Transverse colon (tissue), 3 donors: ENCODE measurements at regions not wholly inside any gene's neighbourhood (a gene's known extent, or its start where the extent isn't known, plus 50 kb on each side); places are given as distances from the start of the nearest gene placed in this dataset.

Experiments used
- CTCF ChIP-seq, 5 experiments: fragments of 200-600 bp in 3 of 5; fragments of 450-650 bp in 2 of 5; sonication (generic) in 3 of 5; IDR thresholded peaks; 1 replicate in 2 of 5; 2 replicates in 3 of 5; pipeline ENCODE4 v1.5.1; 2016 to 2017; ENCODE audit warnings: antibody characterized with exemption in 5 of 5, inconsistent platforms in 3 of 5, mild to moderate bottlenecking in 2 of 5, moderate library complexity in 1 of 5
- EP300 ChIP-seq: sonication (generic); formaldehyde crosslinking; IDR thresholded peaks from one replicate; pipeline ENCODE4 v1.6.1; 2017; ENCODE audit warnings: antibody characterized with exemption, low read depth
- POLR2A ChIP-seq: fragments of 450-650 bp; IDR thresholded peaks from one replicate; pipeline ENCODE4 v1.6.1; 2016; ENCODE audit warnings: antibody characterized with exemption, mild to moderate bottlenecking, moderate library complexity

- TF ChIP-seq CTCF (IDR thresholded peaks at IDR 0.05) = no peak
- TF ChIP-seq EP300 = no peak
- TF ChIP-seq POLR2A = no peak
Measured at GRCh38 chr15:56298723-56299122, 55.0 kb upstream of the RFX7 start.
